ENCODE measurements at regions not wholly inside any gene's neighbourhood (a gene's known extent, or its start where the extent isn't known, plus 50 kb on each side); places are given as distances from the start of the nearest gene placed in this dataset.

DNA sequence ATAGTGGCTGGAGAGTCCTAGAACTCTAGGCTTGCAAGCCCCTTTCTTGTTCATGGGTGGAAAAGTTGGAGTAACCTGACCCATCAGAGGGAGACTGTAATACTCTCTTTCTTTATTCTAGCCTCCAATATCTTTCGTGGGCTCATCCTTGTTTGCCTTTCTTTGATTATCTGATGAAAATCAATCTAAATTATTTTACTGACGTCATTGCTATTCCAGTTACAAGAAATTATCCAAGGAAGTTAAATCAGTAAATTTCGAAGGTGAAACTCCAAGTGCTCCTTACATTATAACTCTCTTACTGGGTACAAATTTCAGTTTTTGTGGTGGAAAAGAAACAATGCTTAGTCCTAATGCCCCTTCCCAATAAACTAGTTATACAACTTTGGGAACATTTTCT is 412.9 kb downstream of the IDS start:
- no peak for FAIRE-seq

DNA sequence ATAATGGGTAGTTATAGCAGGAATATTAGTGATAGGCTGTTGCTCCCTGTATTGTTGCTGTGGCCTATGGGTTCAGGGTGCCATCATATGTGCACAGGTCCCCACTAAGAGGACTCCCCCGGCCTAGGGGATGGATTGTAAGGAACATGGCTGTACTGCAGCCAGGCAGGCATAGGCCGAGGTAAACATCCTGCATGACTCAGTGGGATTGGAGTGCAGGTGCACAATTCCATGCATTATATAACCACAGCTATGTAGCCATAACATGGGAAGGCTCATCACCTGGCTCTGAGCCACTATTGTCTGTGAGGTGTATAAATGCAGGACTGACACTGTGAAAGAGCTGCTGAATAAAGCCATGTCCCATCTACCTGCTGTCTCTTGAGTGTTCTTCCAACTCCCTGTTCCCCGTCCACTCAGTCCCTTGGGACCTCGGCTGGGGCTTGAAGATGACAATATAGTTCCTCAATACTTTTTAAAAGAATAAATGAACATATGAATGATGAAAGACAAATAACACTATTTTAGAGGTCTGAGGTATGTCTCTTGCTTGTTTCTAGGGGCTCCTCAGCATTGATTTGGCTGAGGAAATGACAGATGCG is 425.2 kb downstream of the IDS start:
- intact Hi-C loops (cut with DNase I): no loop called here
- no peaks in the 10 kb centered on the region for H3K4me1 ChIP-seq (ENCODE audit: control insufficient read depth in 2 of 3, insufficient read depth in 2 of 3, low read depth in 1 of 3, low read length in 3 of 3)
- no peak overlapping the region for H3K27ac ChIP-seq (ENCODE audit: low read depth in 2 of 2, low read length in 2 of 2)
- TF ChIP-seq, protein P1, sequence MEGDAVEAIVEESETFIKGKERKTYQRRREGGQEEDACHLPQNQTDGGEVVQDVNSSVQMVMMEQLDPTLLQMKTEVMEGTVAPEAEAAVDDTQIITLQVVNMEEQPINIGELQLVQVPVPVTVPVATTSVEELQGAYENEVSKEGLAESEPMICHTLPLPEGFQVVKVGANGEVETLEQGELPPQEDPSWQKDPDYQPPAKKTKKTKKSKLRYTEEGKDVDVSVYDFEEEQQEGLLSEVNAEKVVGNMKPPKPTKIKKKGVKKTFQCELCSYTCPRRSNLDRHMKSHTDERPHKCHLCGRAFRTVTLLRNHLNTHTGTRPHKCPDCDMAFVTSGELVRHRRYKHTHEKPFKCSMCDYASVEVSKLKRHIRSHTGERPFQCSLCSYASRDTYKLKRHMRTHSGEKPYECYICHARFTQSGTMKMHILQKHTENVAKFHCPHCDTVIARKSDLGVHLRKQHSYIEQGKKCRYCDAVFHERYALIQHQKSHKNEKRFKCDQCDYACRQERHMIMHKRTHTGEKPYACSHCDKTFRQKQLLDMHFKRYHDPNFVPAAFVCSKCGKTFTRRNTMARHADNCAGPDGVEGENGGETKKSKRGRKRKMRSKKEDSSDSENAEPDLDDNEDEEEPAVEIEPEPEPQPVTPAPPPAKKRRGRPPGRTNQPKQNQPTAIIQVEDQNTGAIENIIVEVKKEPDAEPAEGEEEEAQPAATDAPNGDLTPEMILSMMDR (IDR thresholded peaks at IDR 0.05; ENCODE audit: borderline replicate concordance, extremely low read depth, insufficient read depth): no peak
- H3K9ac ChIP-seq (ENCODE audit: low read length in 3 of 3): no peak overlapping the region
- no peaks in the 10 kb centered on the region for H3K36me3 ChIP-seq (ENCODE audit: control insufficient read depth in 2 of 3, insufficient read depth in 3 of 3, low read length in 3 of 3)
- H3K9me3 ChIP-seq (ENCODE audit: control insufficient read depth in 2 of 3, insufficient read depth in 1 of 3, low read length in 3 of 3): no peaks in the 10 kb centered on the region
- H3K27me3 ChIP-seq (ENCODE audit: control insufficient read depth, insufficient read depth, low read length): no peaks in the 10 kb centered on the region
- no peak for DNase-seq
- no peak overlapping the region for H3K4me3 ChIP-seq (ENCODE audit: low read length in 3 of 3)
- FAIRE-seq: no peak

More for the DNA sequence above, 412.9 kb downstream of the IDS start:
- H3K27ac ChIP-seq (ENCODE audit: low read depth in 2 of 2, low read length in 2 of 2): no peak overlapping the region
- no peaks in the 10 kb centered on the region for H3K36me3 ChIP-seq (ENCODE audit: control insufficient read depth in 2 of 3, insufficient read depth in 3 of 3, low read length in 3 of 3)
- TF ChIP-seq, protein P1 (IDR thresholded peaks at IDR 0.05; ENCODE audit: borderline replicate concordance, extremely low read depth, insufficient read depth): no peak
- no peak overlapping the region for H3K9ac ChIP-seq (ENCODE audit: low read length in 3 of 3)
- no peak for DNase-seq
- H3K4me3 ChIP-seq (ENCODE audit: low read length in 3 of 3): no peak overlapping the region
- intact Hi-C loops (cut with DNase I): no loop called here
- H3K4me1 ChIP-seq (ENCODE audit: control insufficient read depth in 2 of 3, insufficient read depth in 2 of 3, low read depth in 1 of 3, low read length in 3 of 3): no peaks in the 10 kb centered on the region
- no peaks in the 10 kb centered on the region for H3K9me3 ChIP-seq (ENCODE audit: control insufficient read depth in 2 of 3, insufficient read depth in 1 of 3, low read length in 3 of 3)
- H3K27me3 ChIP-seq (ENCODE audit: control insufficient read depth, insufficient read depth, low read length): no peaks in the 10 kb centered on the region

DNA sequence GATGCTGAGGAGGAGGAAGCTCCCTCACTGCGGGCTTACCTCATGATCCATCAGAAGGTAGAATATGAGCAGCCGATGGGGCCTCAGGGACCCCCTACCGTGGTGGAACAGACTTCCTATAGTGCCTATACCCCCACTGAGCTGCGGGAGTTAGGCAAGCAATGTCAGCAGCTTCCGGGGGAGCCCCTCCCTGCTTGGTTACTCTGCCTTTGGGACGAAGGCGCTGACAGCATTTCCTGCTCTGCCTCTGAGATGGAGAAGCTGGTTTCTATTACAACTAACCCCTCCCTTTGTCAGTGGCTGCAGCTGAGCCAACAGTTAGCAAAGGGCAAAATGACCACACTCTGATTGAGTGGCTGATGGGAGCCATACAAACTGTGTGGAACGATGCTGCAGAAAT is 430.7 kb downstream of the IDS start:
- Histone ChIP-seq H3K4me3 (ENCODE audit: low read length in 3 of 3) (no peak overlapping the region), H3K27me3 (ENCODE audit: control insufficient read depth, insufficient read depth, low read length) (no peaks in the 10 kb centered on the region), H3K9me3 (ENCODE audit: control insufficient read depth in 2 of 3, insufficient read depth in 1 of 3, low read length in 3 of 3) (no peaks in the 10 kb centered on the region), H3K36me3 (ENCODE audit: control insufficient read depth in 2 of 3, insufficient read depth in 3 of 3, low read length in 3 of 3) (no peaks in the 10 kb centered on the region), H3K4me1 (ENCODE audit: control insufficient read depth in 2 of 3, insufficient read depth in 2 of 3, low read depth in 1 of 3, low read length in 3 of 3) (peaks cover 0 to 3% (median 0%) of the 10 kb centered on the region in 3 donors), H3K27ac (ENCODE audit: low read depth in 2 of 2, low read length in 2 of 2) (no peak overlapping the region), H3K9ac (ENCODE audit: low read length in 3 of 3) (no peak overlapping the region)
- FAIRE-seq: no peak
- TF ChIP-seq, protein P1 (IDR thresholded peaks at IDR 0.05; ENCODE audit: borderline replicate concordance, extremely low read depth, insufficient read depth): no peak
- intact Hi-C loops (cut with DNase I): no loop called here
- DNase-seq: peak in 4 of 5 donors; percentile 37 to 86 (median 68)

DNA sequence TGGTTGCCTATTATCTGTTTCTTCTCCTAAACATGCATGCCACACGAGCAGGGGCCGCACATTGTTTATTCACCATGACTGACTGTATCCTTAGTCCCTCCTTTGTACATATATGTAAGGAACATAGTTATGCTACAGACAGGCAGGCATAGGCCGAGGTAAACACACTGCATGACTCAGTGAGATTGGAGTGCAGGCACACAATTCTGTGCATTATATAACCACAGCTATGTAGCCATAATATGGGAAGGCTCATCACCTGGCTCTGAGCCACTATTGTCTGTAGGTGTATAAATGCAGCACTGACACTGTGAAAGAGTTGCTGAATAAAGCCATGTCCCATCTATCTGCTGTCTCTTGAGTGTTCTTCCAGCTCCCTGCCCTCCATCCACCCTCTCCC is 431.6 kb downstream of the IDS start:
- no peak overlapping the region for H3K4me3 ChIP-seq (ENCODE audit: low read length in 3 of 3)
- intact Hi-C loops (cut with DNase I): no loop called here
- DNase-seq: no peak
- H3K9me3 ChIP-seq (ENCODE audit: control insufficient read depth in 2 of 3, insufficient read depth in 1 of 3, low read length in 3 of 3): no peaks in the 10 kb centered on the region
- TF ChIP-seq, protein P1 (IDR thresholded peaks at IDR 0.05; ENCODE audit: borderline replicate concordance, extremely low read depth, insufficient read depth): no peak
- H3K27ac ChIP-seq (ENCODE audit: low read depth in 2 of 2, low read length in 2 of 2): no peak overlapping the region
- no peaks in the 10 kb centered on the region for H3K27me3 ChIP-seq (ENCODE audit: control insufficient read depth, insufficient read depth, low read length)
- peaks cover 0 to 3% (median 0%) of the 10 kb centered on the region in 3 donors for H3K4me1 ChIP-seq (ENCODE audit: control insufficient read depth in 2 of 3, insufficient read depth in 2 of 3, low read depth in 1 of 3, low read length in 3 of 3)
- no peak for FAIRE-seq
- H3K36me3 ChIP-seq (ENCODE audit: control insufficient read depth in 2 of 3, insufficient read depth in 3 of 3, low read length in 3 of 3): no peaks in the 10 kb centered on the region
- H3K9ac ChIP-seq (ENCODE audit: low read length in 3 of 3): no peak overlapping the region
